ENCODE measurements at regions not wholly inside any gene's neighbourhood (a gene's known extent, or its start where the extent isn't known, plus 50 kb on each side); places are given as distances from the start of the nearest gene placed in this dataset.

DNA sequence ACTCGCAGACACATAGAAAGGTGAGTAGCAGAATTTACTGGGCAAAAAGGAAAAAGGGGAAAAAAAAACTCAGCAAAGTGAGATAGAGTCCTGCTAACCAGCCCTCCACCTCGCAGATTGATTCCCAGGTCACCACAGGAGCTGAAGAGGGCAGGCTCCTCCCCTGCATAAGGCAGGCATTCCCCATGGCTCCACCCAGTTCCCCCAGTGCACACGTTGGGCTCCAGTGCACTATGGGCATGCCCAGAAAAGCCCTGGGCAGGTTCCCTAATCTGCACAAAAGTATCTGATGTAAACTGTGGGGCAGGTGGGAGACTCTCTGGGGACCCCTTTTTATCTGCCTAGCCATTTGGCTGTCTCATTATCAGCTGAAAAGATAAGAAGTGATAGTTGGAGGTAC lies 461.2 kb upstream of the TMEFF2 start:
- intact Hi-C loops (cut with micrococcal nuclease; ENCODE audit: unreplicated experiment) = no loop called here
- no peak for TF ChIP-seq ZNF274 (CRISPR knock-in tag; IDR thresholded peaks at IDR 0.05)
- TF ChIP-seq, protein P1, sequence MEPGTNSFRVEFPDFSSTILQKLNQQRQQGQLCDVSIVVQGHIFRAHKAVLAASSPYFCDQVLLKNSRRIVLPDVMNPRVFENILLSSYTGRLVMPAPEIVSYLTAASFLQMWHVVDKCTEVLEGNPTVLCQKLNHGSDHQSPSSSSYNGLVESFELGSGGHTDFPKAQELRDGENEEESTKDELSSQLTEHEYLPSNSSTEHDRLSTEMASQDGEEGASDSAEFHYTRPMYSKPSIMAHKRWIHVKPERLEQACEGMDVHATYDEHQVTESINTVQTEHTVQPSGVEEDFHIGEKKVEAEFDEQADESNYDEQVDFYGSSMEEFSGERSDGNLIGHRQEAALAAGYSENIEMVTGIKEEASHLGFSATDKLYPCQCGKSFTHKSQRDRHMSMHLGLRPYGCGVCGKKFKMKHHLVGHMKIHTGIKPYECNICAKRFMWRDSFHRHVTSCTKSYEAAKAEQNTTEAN (CRISPR knock-in tag; conservative IDR thresholded peaks at IDR 0.05) = no peak
- no peak for TF ChIP-seq ZSCAN12 (CRISPR knock-in tag; IDR thresholded peaks at IDR 0.05)
- TF ChIP-seq MYC (CRISPR knock-in tag; IDR thresholded peaks at IDR 0.05; ENCODE audit: borderline replicate concordance) = no peak
- no peak for TF ChIP-seq SMARCE1 (IDR thresholded peaks at IDR 0.05; ENCODE audit: borderline replicate concordance)
- no peak for TF ChIP-seq ZNF224 (CRISPR knock-in tag; IDR thresholded peaks at IDR 0.05)
- TF ChIP-seq, protein P2, sequence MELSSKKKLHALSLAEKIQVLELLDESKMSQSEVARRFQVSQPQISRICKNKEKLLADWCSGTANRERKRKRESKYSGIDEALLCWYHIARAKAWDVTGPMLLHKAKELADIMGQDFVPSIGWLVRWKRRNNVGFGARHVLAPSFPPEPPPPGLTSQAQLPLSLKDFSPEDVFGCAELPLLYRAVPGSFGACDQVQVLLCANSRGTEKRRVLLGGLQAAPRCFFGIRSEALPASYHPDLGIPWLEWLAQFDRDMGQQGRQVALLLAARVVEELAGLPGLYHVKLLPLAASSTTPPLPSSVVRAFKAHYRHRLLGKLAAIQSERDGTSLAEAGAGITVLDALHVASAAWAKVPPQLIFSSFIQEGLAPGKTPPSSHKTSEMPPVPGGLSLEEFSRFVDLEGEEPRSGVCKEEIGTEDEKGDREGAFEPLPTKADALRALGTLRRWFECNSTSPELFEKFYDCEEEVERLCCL (CRISPR knock-in tag; IDR thresholded peaks at IDR 0.05; ENCODE audit: borderline replicate concordance) = no peak
- DNase-seq (ENCODE audit: low spot score) = no peak
- CTCF ChIA-PET (ENCODE audit: low intra/inter-chr PET ratio, low total read pairs) = no interaction called here
- H3K4me1 ChIP-seq (ENCODE audit: insufficient read depth, low read length) = no peaks in the 10 kb centered on the region
- H3K27ac ChIP-seq (ENCODE audit: extremely low read length, insufficient read depth, low read length) = no peak overlapping the region
- POLR2A ChIA-PET = no interaction called here
- no peak overlapping the region for H3K4me2 ChIP-seq (ENCODE audit: low read depth, low read length)
- no peaks in the 10 kb centered on the region for H3K79me2 ChIP-seq (ENCODE audit: insufficient read depth, low read length)
- 0% methylated on average over 3 of the region's 3 CpGs for WGBS (ENCODE audit: low lambda C conversion rate)
- H4K20me1 ChIP-seq (ENCODE audit: insufficient read depth, low read length) = no peaks in the 10 kb centered on the region
- no peaks in the 10 kb centered on the region for H3K36me3 ChIP-seq (replicated peaks in 1 of 2; ENCODE audit: control insufficient read depth in 1 of 2, insufficient read depth in 2 of 2, low read length in 2 of 2)
- no peak overlapping the region for H2AFZ ChIP-seq (ENCODE audit: low read length)
- FAIRE-seq = no peak
- no peaks in the 10 kb centered on the region for H3K27me3 ChIP-seq (ENCODE audit: control insufficient read depth in 1 of 2, insufficient read depth in 2 of 2, low read length in 2 of 2)
- in situ Hi-C loops (cut with HindIII; ENCODE audit: extremely low pct_ligation_motif_present, low pct_unique_long_range_greater_than_20kb) = no loop called here
- H3K4me3 ChIP-seq (replicated peaks in 1 of 3; ENCODE audit: insufficient read depth in 1 of 3, low read depth in 2 of 3, low read length in 3 of 3) = no peak overlapping the region
- BruUV-seq (replicated peaks) = no TSS peak
- no peak overlapping the region for H3K9ac ChIP-seq (ENCODE audit: insufficient read depth, low read depth, low read length)
- peak; percentile 54; the same call in 2 of the 3 replicates for ATAC-seq
- no peaks in the 10 kb centered on the region for H3K9me3 ChIP-seq (ENCODE audit: low read length)
